A673 (cell line): ENCODE measurements at regions not wholly inside any gene's neighbourhood (a gene's known extent, or its start where the extent isn't known, plus 50 kb on each side); places are given as distances from the start of the nearest gene placed in this dataset.

Experiments used
- EZH2 ChIP-seq: fragments of 200-600 bp; sonication (generic); IDR thresholded peaks from 2 replicates; pipeline ENCODE4 v1.6.1; 2017; ENCODE audit warnings: borderline replicate concordance, low read depth, mild to moderate bottlenecking, mixed read lengths, antibody characterized with exemption, low read length; ENCODE audit not compliant: poor library complexity, severe bottlenecking
- TF ChIP-seq, protein P1 (sequence below): fragments of 300-800, 200-600 bp; sonication (generic); conservative IDR thresholded peaks from 2 replicates; pipeline ENCODE4 v1.5.1; 2017; ENCODE audit warnings: low read depth, mild to moderate bottlenecking, antibody characterized with exemption, low read length, moderate library complexity, mixed read lengths

DNA sequence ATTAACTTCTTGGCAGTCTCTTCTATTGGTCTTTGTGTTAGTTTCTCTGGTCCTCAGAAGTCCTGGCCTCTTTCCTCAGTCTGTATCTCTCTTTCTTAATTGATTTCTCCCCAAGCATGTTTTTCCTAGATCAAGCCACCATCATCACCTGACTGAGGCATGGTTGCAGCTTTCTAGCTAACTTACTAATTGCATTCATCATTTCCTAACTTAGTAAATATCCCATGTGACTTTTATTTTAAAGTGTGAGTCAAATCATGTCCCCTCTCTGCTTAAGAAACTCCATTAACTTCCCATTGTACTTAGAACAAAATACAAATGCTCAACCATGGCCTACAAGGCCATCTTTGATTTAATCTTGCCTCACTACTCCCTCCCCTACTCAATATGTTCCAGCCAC is 135.4 kb upstream of the FRMD4B start:
- TF ChIP-seq, protein P1, sequence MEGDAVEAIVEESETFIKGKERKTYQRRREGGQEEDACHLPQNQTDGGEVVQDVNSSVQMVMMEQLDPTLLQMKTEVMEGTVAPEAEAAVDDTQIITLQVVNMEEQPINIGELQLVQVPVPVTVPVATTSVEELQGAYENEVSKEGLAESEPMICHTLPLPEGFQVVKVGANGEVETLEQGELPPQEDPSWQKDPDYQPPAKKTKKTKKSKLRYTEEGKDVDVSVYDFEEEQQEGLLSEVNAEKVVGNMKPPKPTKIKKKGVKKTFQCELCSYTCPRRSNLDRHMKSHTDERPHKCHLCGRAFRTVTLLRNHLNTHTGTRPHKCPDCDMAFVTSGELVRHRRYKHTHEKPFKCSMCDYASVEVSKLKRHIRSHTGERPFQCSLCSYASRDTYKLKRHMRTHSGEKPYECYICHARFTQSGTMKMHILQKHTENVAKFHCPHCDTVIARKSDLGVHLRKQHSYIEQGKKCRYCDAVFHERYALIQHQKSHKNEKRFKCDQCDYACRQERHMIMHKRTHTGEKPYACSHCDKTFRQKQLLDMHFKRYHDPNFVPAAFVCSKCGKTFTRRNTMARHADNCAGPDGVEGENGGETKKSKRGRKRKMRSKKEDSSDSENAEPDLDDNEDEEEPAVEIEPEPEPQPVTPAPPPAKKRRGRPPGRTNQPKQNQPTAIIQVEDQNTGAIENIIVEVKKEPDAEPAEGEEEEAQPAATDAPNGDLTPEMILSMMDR: no peak
- no peak for TF ChIP-seq EZH2
